Heart left ventricle (tissue), 16 donors: ENCODE measurements at regions not wholly inside any gene's neighbourhood (a gene's known extent, or its start where the extent isn't known, plus 50 kb on each side); places are given as distances from the start of the nearest gene placed in this dataset.

Experiments
- ATAC-seq, 4 donors: fragments of 200-7000 bp; cut with Tn5 transposase; one replicate each; pipeline ENCODE4 v1.9.1; 2020 to 2022; ENCODE audit warnings: moderate library complexity in 4 of 4, mild to moderate bottlenecking in 3 of 4, moderate number of reproducible peaks in 1 of 4
- DNase-seq, 5 donors: peaks; one replicate each; pipeline ENCODE4 v3.0.0-alpha.2; 2020
- H3K27ac ChIP-seq, 12 donors: fragments of 200-600 bp; sonication (generic) in 4 of 12; one replicate each; pipeline versions ENCODE4 v1.5.0 to v1.8.0; 2016 to 2022; ENCODE audit warnings: mild to moderate bottlenecking in 2 of 12
- H3K27me3 ChIP-seq, 9 donors: fragments of 200-600 bp; sonication (generic) in 2 of 9; one replicate each; pipeline versions ENCODE4 v1.5.1 to v1.8.0; 2016 to 2022; ENCODE audit warnings: mild to moderate bottlenecking in 3 of 9
- H3K36me3 ChIP-seq, 9 donors: fragments of 200-600 bp; sonication (generic) in 2 of 9; one replicate each; pipeline versions ENCODE4 v1.5.0 to v1.8.0; 2018 to 2022; ENCODE audit warnings: mild to moderate bottlenecking in 2 of 9
- H3K4me1 ChIP-seq, 12 donors: fragments of 200-600 bp; sonication (generic) in 4 of 12; one replicate each; pipeline versions ENCODE4 v1.5.0 to v1.8.0; 2016 to 2022; ENCODE audit warnings: mild to moderate bottlenecking in 3 of 12
- H3K4me3 ChIP-seq, 12 donors: fragments of 200-600 bp; sonication (generic) in 4 of 12; one replicate each; pipeline versions ENCODE4 v1.5.0 to v1.8.0; 2017 to 2022; ENCODE audit warnings: mild to moderate bottlenecking in 9 of 12, moderate library complexity in 4 of 12
- H3K9me3 ChIP-seq, 12 donors: fragments of 200-600 bp; sonication (generic) in 4 of 12; one replicate each; pipeline versions ENCODE4 v1.5.0 to v1.8.0; 2016 to 2022; ENCODE audit warnings: mild to moderate bottlenecking in 1 of 12
- POLR2A ChIP-seq, 2 donors: fragments of 450-650 bp; IDR thresholded peaks; one replicate each; pipeline ENCODE4 v1.6.1; 2017; ENCODE audit warnings: antibody characterized with exemption in 2 of 2, mild to moderate bottlenecking in 2 of 2, moderate library complexity in 2 of 2
- WGBS, 4 donors: extraction: QIAGEN DNeasy Blood & Tissue Kit in 2 of 4; methylation state at CpG; one replicate each; pipeline versions ENCODE4 v1.1.5 to v1.1.7; 2013 to 2018; 5-methylcytosine and 5-hydroxymethylcytosine counted together
- intact Hi-C, 10 donors: fragments of 100-400 bp; cut with DNase I; formaldehyde crosslinking; loops; one replicate each; pipeline versions ENCODE4 v1.11.1 to v1.14.2; 2022
- TF ChIP-seq, protein P1 (sequence below), 12 donors: fragments of 200-600 bp; sonication (generic) in 4 of 12; IDR thresholded peaks; one replicate each; pipeline versions ENCODE4 v1.5.0 to v1.8.0; 2018 to 2022; ENCODE audit warnings: antibody characterized with exemption in 12 of 12, mild to moderate bottlenecking in 5 of 12
- donor health status: ischemic (EF 13 %, LVEDD 7.1; RV severe dilation, severe dysfunction).
- donor health status: healthy with polysubstance abuse.
- donor health status: DM: no; HTN: yes; CAD: no.
- donor health status: DM: no; HTN: no; CAD: no.
- donor health status: ischemic (EF 25% LVEDD 6.9; RV normal size, moderate dysfunction).
- donor health status: ischemic (EF 25% LVEDD 5.7; RV mildly dilated, moderate dysfunction).
- donor health status: healthy.
- donor health status: DM: yes; HTN: yes; CAD: no.
- donor health status: ischemic (EF 35%, LVEDD 5.7; RV mildly dilated, moderate dysfunction).
- donor health status: nonischemic (EF 11% LVEDD 7.7; RV severe dilation, severe dysfunction).
- donor health status: DM: yes; HTN: yes; CAD: no.
- donor health status: PGD.
- donor health status: ischemic (EF 29% LVEDD 5.4; RV normal size, mild dysfunction).
- donor health status: nonischemic (EF 23%, LVEDD 6.1; RV moderate dilation, normal function).

DNA sequence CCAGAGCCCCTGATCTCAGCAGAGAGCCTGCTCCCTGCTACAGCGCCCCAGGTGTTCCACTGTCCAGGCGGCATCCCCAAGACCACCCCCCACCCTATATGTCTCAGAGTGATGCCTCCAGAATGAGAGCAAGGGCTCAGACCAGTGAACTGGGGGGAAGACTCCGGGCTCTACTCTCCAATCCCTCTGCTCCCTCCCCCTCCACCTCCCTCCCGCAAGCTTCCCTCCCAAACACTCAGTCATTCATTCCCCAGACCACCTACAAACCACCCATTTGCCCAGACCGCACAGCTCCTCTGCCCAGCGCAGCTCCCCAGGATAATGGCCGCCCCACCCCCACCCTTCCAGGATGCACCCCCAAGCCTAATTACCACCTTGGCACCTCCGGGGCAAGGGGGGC lies 59.4 kb upstream of the TAC4 start:
- Histone ChIP-seq H3K4me3 (no peak overlapping the region), H3K27ac (no peak overlapping the region), H3K27me3 (peaks cover 46 to 96% (median 88%) of the 10 kb centered on the region in 9 donors), H3K4me1 (peaks cover 0 to 10% (median 0%) of the 10 kb centered on the region in 12 donors), H3K36me3 (no peaks in the 10 kb centered on the region), H3K9me3 (no peaks in the 10 kb centered on the region)
- no peak for TF ChIP-seq POLR2A (IDR thresholded peaks at IDR 0.05)
- TF ChIP-seq, protein P1, sequence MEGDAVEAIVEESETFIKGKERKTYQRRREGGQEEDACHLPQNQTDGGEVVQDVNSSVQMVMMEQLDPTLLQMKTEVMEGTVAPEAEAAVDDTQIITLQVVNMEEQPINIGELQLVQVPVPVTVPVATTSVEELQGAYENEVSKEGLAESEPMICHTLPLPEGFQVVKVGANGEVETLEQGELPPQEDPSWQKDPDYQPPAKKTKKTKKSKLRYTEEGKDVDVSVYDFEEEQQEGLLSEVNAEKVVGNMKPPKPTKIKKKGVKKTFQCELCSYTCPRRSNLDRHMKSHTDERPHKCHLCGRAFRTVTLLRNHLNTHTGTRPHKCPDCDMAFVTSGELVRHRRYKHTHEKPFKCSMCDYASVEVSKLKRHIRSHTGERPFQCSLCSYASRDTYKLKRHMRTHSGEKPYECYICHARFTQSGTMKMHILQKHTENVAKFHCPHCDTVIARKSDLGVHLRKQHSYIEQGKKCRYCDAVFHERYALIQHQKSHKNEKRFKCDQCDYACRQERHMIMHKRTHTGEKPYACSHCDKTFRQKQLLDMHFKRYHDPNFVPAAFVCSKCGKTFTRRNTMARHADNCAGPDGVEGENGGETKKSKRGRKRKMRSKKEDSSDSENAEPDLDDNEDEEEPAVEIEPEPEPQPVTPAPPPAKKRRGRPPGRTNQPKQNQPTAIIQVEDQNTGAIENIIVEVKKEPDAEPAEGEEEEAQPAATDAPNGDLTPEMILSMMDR (IDR thresholded peaks at IDR 0.05), result no peak
- ATAC-seq (no peak), DNase-seq (no peak)
- 38 to 52% (median 41%) methylated on average over 8 of the region's 8 CpGs for WGBS, 4 donors
- intact Hi-C loops, result no loop called here

DNA sequence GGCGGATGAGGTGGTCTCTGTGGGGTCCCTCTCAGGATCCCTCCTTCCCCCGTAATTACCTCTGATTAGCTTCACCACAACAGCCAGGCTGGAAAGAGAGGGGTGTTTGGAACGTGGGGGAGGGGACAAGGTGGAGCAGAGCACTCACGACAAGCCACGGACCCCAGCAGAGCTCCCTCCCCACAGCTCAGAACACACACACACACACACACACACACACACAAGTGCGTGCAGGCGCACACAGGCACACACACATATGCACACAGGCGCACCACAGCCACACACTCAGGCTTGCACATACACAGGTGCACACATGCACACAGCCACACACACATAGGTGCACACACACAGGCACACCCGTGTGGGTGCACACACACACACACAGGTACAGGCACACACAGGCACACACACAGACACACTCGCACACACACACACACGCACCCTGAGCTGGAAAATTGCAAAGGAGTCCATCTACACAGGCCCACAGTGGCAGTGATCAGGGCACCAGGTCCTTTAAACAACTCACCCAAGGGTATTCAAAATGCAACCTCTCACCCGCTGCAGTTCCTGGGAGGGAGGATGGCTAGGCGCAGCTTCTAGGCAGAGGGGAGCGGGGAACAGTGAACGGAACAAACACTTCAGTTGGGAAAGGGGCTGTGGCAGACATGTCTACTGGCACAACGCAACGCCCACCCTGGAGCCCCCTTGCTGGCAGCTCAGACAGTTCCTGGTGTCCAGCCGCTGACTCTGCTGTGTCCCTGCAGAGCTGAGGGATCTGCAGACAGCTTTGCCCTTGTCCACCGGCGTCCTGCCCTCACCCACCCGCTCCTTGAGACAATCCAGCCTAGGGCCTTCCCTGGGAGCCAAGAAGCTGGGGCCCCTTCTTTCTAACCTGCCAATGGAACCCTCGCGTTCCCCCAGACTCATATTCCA lies 59.9 kb upstream of the DLX4 start:
- Histone ChIP-seq H3K27ac (no peak overlapping the region), H3K36me3 (no peaks in the 10 kb centered on the region), H3K4me1 (peaks cover 0 to 10% (median 0%) of the 10 kb centered on the region in 12 donors), H3K9me3 (no peaks in the 10 kb centered on the region), H3K4me3 (no peak overlapping the region), H3K27me3 (peaks cover 37 to 94% (median 80%) of the 10 kb centered on the region in 9 donors)
- peak in 1 of 4 donors; percentile 31 for ATAC-seq
- TF ChIP-seq POLR2A (IDR thresholded peaks at IDR 0.05), result no peak
- TF ChIP-seq, protein P1 (IDR thresholded peaks at IDR 0.05), result no peak
- intact Hi-C loops, result no loop called here
- WGBS, 4 donors, result 39 to 47% (median 42%) methylated on average over 22 to 23 of the region's 23 CpGs
- DNase-seq, result no peak

DNA sequence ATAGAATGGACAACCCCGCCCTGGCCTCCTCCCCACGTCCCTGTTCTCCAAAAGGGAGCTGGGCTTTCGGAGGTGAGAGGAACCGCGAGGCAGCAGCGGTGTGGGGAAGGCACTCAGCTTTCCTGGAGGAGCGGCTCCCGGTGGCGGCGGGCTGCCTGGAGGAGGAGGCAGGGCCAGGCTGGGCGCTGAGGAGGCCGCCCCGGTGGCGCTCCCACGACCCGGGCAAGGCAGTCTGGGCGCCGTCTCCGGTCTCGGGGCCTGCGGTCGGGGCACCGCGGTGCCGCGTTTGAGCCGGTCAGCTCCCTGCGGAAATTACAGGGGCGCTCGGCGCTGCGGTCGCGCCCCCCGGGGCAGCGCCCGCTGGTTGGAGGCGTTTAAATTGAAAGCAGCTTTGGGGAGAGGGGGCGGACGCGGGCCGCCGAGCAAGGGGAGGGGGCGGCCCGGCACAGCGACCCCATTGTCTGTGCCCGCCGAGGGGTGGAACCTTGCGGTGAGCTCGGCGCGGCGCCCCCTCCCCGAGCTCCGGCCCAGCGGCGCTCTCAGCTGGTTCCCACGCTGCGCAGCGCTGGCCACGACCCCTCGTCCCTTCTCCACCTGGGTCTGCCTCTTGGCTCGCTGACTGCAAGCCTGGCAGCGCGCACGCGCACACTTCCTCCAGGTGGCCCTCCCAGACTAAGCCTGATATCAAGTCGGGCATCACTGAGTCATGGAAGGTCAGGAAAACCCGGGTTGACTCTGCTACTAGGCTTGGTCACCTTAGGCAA lies 58.7 kb upstream of the DLX4 start:
- no peak for TF ChIP-seq POLR2A (IDR thresholded peaks at IDR 0.05)
- TF ChIP-seq, protein P1 (IDR thresholded peaks at IDR 0.05), result no peak
- Histone ChIP-seq H3K27ac (no peak overlapping the region), H3K4me3 (peak overlapping the region in 1 of 12 donors; percentile 12), H3K4me1 (peaks cover 0 to 10% (median 0%) of the 10 kb centered on the region in 12 donors), H3K36me3 (no peaks in the 10 kb centered on the region), H3K9me3 (no peaks in the 10 kb centered on the region), H3K27me3 (peaks cover 30 to 92% (median 68%) of the 10 kb centered on the region in 9 donors)
- intact Hi-C loops, result no loop called here
- DNase-seq (no peak), ATAC-seq (no peak)
- WGBS, 4 donors, result 2 to 5% (median 3%) methylated on average over 11 to 69 of the region's 69 CpGs

DNA sequence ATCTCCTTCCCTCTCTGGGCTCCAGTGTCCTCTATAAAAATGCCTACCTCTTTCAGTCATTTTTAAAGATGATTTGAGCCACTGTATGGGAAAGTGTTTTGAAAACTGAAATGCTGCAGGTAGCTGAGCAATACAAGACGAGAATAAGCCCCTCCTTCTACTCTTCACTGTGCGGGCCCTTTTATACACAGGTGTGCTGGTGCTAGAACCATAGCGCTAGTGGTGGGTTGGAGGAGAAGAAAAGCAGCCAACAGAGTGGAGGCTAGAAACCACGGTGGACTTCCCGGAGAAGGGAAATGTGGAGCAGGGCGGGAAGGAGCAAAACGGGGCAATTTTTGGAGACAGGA lies 58.2 kb upstream of the DLX4 start:
- intact Hi-C loops, result no loop called here
- ATAC-seq (no peak), DNase-seq (no peak)
- Histone ChIP-seq H3K4me1 (peaks cover 0 to 10% (median 0%) of the 10 kb centered on the region in 12 donors), H3K27ac (no peak overlapping the region), H3K9me3 (no peaks in the 10 kb centered on the region), H3K36me3 (no peaks in the 10 kb centered on the region), H3K27me3 (peaks cover 30 to 92% (median 66%) of the 10 kb centered on the region in 9 donors), H3K4me3 (no peak overlapping the region)
- WGBS, 4 donors, result 44 to 49% (median 46%) methylated on average over 7 of the region's 7 CpGs
- TF ChIP-seq, protein P1 (IDR thresholded peaks at IDR 0.05), result no peak
- TF ChIP-seq POLR2A (IDR thresholded peaks at IDR 0.05), result no peak
